Endothelial cell of umbilical vein (primary cell): ENCODE measurements at regions not wholly inside any gene's neighbourhood (a gene's known extent, or its start where the extent isn't known, plus 50 kb on each side); places are given as distances from the start of the nearest gene placed in this dataset.

ENCODE experiments used
- BruUV-seq: library from RNA; stranded (reverse); fragments of 400-500 nt; replicated peaks from 2 replicates; lab custom pipeline; 2021; lab: Mats Ljungman, UMichigan
- CTCF ChIA-PET: fragments of 300-600, 350-600 bp; sonication (Branson Sonifier 250); formaldehyde crosslinking; loops from one replicate; lab custom pipeline; 2021; ENCODE audit warnings: antibody characterized with exemption, inconsistent platforms; lab: Charles Lee
- POLR2A ChIA-PET: fragments of 300-600, 350-600 bp; sonication (Branson Sonifier 250); formaldehyde crosslinking; loops from one replicate; lab custom pipeline; 2021; ENCODE audit warnings: antibody characterized with exemption, inconsistent platforms; lab: Charles Lee
- DNase-seq: peaks from one replicate; pipeline ENCODE4 v3.0.0-alpha.2; 2011; ENCODE audit warnings: low read depth, low spot score
- FAIRE-seq: peaks from 2 replicates; lab custom pipeline; 2011; peaks lifted over from hg19 to GRCh38; lab: Jason Lieb, UNC
- H2AFZ ChIP-seq: 2 replicates; pipeline ENCODE4 v1.6.0; 2012; ENCODE audit warnings: low read depth, low read length, control low read depth, inconsistent platforms
- H3K27ac ChIP-seq: 2 replicates; pipeline ENCODE4 v1.5.1; 2011; ENCODE audit warnings: low read depth, mild to moderate bottlenecking, control low read depth, low read length, moderate library complexity; ENCODE audit not compliant: insufficient read depth
- H3K27me3 ChIP-seq, 2 experiments: 2 replicates each; pipeline versions ENCODE4 v1.6.0 to v1.6.1; 2011; ENCODE audit warnings: low read length in 2 of 2, mixed read lengths in 1 of 2; ENCODE audit not compliant: control insufficient read depth in 2 of 2, insufficient read depth in 2 of 2
- H3K36me3 ChIP-seq, 2 experiments: 2 replicates in 1 of 2; 3 replicates in 1 of 2; pipeline ENCODE4 v1.5.1; 2011; ENCODE audit warnings: low read length in 2 of 2, mild to moderate bottlenecking in 1 of 2, moderate library complexity in 1 of 2; ENCODE audit not compliant: control insufficient read depth in 2 of 2, insufficient read depth in 2 of 2; ENCODE audit errors: extremely low read depth in 1 of 2
- H3K4me1 ChIP-seq: 3 replicates; pipeline ENCODE4 v1.5.1; 2011; ENCODE audit warnings: mild to moderate bottlenecking, low read length; ENCODE audit not compliant: control insufficient read depth, insufficient read depth; ENCODE audit errors: extremely low read depth
- H3K4me2 ChIP-seq: 2 replicates; pipeline ENCODE4 v1.6.1; 2011; ENCODE audit warnings: low read length, control low read depth, mixed read lengths; ENCODE audit not compliant: insufficient read depth
- H3K4me3 ChIP-seq, 3 experiments: fragments of 200-600 bp in 1 of 3; sonication (generic), shearing (Covaris generic) in 1 of 3; replicated peaks in 1 of 3; 2 replicates each; pipeline ENCODE4 v1.5.1; 2011 to 2016; ENCODE audit warnings: control low read depth in 3 of 3, low read length in 3 of 3, mild to moderate bottlenecking in 2 of 3, inconsistent platforms in 1 of 3, low read depth in 1 of 3, moderate library complexity in 1 of 3; ENCODE audit not compliant: insufficient read depth in 1 of 3
- H3K79me2 ChIP-seq: 2 replicates; pipeline ENCODE4 v1.6.0; 2012; ENCODE audit warnings: low read length, inconsistent platforms; ENCODE audit not compliant: control insufficient read depth, insufficient read depth
- H3K9ac ChIP-seq: replicated peaks from 2 replicates; pipeline ENCODE3; 2011; ENCODE audit warnings: low read length, control low read depth; ENCODE audit not compliant: insufficient read depth; ENCODE audit errors: extremely low read depth
- H3K9me1 ChIP-seq: replicated peaks from 3 replicates; pipeline ENCODE4 v1.6.0; 2011; ENCODE audit warnings: mild to moderate bottlenecking, low read length; ENCODE audit not compliant: control insufficient read depth, insufficient read depth; ENCODE audit errors: extremely low read depth
- H3K9me3 ChIP-seq: replicated peaks from 2 replicates; pipeline ENCODE4 v1.5.1; 2012; ENCODE audit warnings: low read length, inconsistent platforms; ENCODE audit not compliant: control insufficient read depth, insufficient read depth
- H4K20me1 ChIP-seq: replicated peaks from 2 replicates; pipeline ENCODE3; 2011; ENCODE audit warnings: mild to moderate bottlenecking, low read length; ENCODE audit not compliant: control insufficient read depth, insufficient read depth; ENCODE audit errors: extremely low read depth
- EZH2 ChIP-seq: IDR thresholded peaks from 2 replicates; pipeline ENCODE4 v1.6.1; 2012; ENCODE audit warnings: borderline replicate concordance, low read depth, mild to moderate bottlenecking, moderate library complexity, low read length, inconsistent platforms; ENCODE audit not compliant: severe bottlenecking
- FOS ChIP-seq: IDR thresholded peaks from 2 replicates; pipeline ENCODE4 v1.6.1; 2011; ENCODE audit warnings: mild to moderate bottlenecking, low read length, moderate library complexity, borderline replicate concordance; ENCODE audit not compliant: insufficient read depth
- GATA2 ChIP-seq: IDR thresholded peaks from 2 replicates; pipeline ENCODE4 v1.7.0; 2011; ENCODE audit warnings: low read depth, mild to moderate bottlenecking, moderate library complexity, mixed read lengths, low read length; ENCODE audit not compliant: insufficient read length, insufficient read depth
- JUN ChIP-seq: IDR thresholded peaks from 2 replicates; pipeline ENCODE4 v1.6.1; 2011; ENCODE audit warnings: borderline replicate concordance, low read depth; ENCODE audit not compliant: insufficient read length, insufficient read depth
- MYC ChIP-seq: IDR thresholded peaks from one replicate; pipeline ENCODE4 v1.6.1; 2011; ENCODE audit warnings: mild to moderate bottlenecking, low read depth, low read length
- POLR2A ChIP-seq: IDR thresholded peaks from 2 replicates; pipeline ENCODE4 v1.6.1; 2012; ENCODE audit warnings: low read depth, mild to moderate bottlenecking, control low read depth, low read length
- POLR2AphosphoS5 ChIP-seq: IDR thresholded peaks from 2 replicates; pipeline ENCODE4 v1.6.1; 2012; ENCODE audit warnings: low read depth, mild to moderate bottlenecking, control low read depth, low read length, moderate library complexity; ENCODE audit not compliant: insufficient read depth
- dilution Hi-C: fragments of 300-500 bp; cut with MboI; formaldehyde crosslinking; loops from one replicate; pipeline ENCODE4 v1.15.0; 2019; ENCODE audit warnings: low sequenced_read_pairs; ENCODE audit not compliant: extremely low pct_ligation_motif_present
- intact Hi-C: fragments of 100-400 bp; cut with micrococcal nuclease; formaldehyde crosslinking; loops from one replicate; pipeline ENCODE4 v1.10.0; 2022
- TF ChIP-seq, protein P1 (sequence below), 2 donors: IDR thresholded peaks; 1 replicate in 1 of 2; 2 replicates in 1 of 2; pipeline ENCODE4 v1.5.1; 2011; ENCODE audit warnings: low read length in 2 of 2, mild to moderate bottlenecking in 2 of 2, moderate library complexity in 2 of 2, control low read depth in 1 of 2, inconsistent platforms in 1 of 2, low read depth in 1 of 2; ENCODE audit not compliant: insufficient read depth in 1 of 2; ENCODE audit errors: extremely low read depth in 1 of 2
- TF ChIP-seq, protein P2 (sequence below): IDR thresholded peaks from 2 replicates; pipeline ENCODE4 v1.6.1; 2011; ENCODE audit not compliant: insufficient read depth, insufficient read length

GRCh38 chr13:104170980-104171555, 1104.9 kb upstream of the SLC10A2 start:
- dilution Hi-C loops = no loop called here
- H3K27ac ChIP-seq = no peak overlapping the region
- no peak overlapping the region for H2AFZ ChIP-seq
- DNase-seq (no peak), FAIRE-seq (no peak)
- H4K20me1 ChIP-seq = no peaks in the 10 kb centered on the region
- intact Hi-C loops = no loop called here
- no peaks in the 10 kb centered on the region for H3K9me1 ChIP-seq
- no peak overlapping the region for H3K4me2 ChIP-seq
- no peaks in the 10 kb centered on the region for H3K36me3 ChIP-seq
- H3K4me1 ChIP-seq = no peaks in the 10 kb centered on the region
- BruUV-seq = no TSS peak
- H3K4me3 ChIP-seq = no peak overlapping the region
- ChIA-PET POLR2A (no interaction called here), CTCF (no interaction called here)
- H3K27me3 ChIP-seq = no peaks in the 10 kb centered on the region
- no peaks in the 10 kb centered on the region for H3K9me3 ChIP-seq
- no peak overlapping the region for H3K9ac ChIP-seq
- no peak for TF ChIP-seq POLR2A
- TF ChIP-seq, protein P1, sequence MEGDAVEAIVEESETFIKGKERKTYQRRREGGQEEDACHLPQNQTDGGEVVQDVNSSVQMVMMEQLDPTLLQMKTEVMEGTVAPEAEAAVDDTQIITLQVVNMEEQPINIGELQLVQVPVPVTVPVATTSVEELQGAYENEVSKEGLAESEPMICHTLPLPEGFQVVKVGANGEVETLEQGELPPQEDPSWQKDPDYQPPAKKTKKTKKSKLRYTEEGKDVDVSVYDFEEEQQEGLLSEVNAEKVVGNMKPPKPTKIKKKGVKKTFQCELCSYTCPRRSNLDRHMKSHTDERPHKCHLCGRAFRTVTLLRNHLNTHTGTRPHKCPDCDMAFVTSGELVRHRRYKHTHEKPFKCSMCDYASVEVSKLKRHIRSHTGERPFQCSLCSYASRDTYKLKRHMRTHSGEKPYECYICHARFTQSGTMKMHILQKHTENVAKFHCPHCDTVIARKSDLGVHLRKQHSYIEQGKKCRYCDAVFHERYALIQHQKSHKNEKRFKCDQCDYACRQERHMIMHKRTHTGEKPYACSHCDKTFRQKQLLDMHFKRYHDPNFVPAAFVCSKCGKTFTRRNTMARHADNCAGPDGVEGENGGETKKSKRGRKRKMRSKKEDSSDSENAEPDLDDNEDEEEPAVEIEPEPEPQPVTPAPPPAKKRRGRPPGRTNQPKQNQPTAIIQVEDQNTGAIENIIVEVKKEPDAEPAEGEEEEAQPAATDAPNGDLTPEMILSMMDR (IDR thresholded peaks at IDR 0.05; ENCODE audit: extremely low read depth in 1 of 2, insufficient read depth in 1 of 2, low read depth in 1 of 2, low read length in 2 of 2) = no peak
- TF ChIP-seq GATA2 = no peak
- TF ChIP-seq, protein P2, sequence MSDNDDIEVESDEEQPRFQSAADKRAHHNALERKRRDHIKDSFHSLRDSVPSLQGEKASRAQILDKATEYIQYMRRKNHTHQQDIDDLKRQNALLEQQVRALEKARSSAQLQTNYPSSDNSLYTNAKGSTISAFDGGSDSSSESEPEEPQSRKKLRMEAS = no peak
- no peak for TF ChIP-seq MYC
- TF ChIP-seq JUN = no peak
- TF ChIP-seq EZH2 = no peak
- TF ChIP-seq FOS = no peak
- no peak for TF ChIP-seq POLR2AphosphoS5
- no peaks in the 10 kb centered on the region for H3K79me2 ChIP-seq
